ENCODE measurements at regions not wholly inside any gene's neighbourhood (a gene's known extent, or its start where the extent isn't known, plus 50 kb on each side); places are given as distances from the start of the nearest gene placed in this dataset.
"Not testable (repeated sequence)": the region's sequence is repeated elsewhere in the genome, so short reads cannot be mapped to it uniquely, and the experiment has no call there.

DNA sequence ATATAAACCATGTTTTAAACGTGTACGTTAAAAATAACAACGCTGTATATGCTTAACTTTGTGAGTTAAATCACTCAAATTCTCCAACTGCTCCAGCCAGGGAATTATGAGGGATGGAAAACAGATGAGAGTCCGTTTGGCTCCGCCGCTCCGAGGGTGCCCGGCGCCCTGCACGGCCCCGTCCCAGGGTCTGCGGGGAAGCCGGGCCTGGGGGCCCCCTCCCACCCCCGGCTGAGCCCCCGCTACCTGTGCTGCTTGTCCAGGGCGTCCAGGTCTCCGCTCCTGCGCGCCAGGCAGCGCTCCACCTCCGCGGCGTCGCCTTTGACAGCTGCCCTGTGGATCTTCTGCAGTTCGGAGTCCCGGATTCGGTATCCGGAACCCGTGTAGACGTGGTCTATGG lies 415.5 kb downstream of the FOXD4L4 start:
- DNase-seq: not testable (repeated sequence)

DNA sequence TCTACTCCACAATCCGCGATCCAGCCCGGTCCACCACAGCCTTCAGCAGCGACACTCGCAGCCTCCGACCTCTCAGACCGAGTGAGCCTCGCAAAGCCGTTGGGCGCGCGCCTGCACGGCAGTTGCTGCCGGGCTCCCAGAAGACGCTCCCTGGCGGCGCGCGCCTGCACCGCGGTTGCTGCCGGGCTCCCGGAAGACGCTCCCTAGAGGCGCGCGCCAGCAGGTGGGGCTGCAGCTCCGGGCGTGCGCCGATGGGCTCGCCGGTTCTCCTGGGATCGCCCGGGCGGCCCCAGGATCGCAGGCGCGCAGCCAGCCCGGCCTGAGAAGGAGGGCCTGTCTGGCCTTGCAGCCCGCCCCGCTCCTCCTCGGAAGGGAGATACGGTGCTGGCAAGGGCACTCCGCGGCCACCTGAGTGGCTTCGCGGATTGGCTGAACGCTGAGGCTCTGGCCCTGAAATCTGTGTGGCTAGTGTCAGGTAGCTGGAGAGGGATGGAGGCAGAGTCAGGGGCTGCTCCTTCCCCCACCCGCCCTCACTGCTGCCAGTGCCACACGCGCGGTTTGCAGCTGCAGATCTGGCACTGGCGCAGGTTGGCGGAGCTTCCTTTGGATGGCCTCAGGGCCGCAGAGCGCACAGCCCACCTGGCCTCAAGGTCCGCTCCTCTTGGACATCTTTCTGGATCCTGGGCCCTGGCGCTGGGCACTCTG lies 416.2 kb downstream of the FOXD4L4 start:
- peak; percentile 52 for DNase-seq

DNA sequence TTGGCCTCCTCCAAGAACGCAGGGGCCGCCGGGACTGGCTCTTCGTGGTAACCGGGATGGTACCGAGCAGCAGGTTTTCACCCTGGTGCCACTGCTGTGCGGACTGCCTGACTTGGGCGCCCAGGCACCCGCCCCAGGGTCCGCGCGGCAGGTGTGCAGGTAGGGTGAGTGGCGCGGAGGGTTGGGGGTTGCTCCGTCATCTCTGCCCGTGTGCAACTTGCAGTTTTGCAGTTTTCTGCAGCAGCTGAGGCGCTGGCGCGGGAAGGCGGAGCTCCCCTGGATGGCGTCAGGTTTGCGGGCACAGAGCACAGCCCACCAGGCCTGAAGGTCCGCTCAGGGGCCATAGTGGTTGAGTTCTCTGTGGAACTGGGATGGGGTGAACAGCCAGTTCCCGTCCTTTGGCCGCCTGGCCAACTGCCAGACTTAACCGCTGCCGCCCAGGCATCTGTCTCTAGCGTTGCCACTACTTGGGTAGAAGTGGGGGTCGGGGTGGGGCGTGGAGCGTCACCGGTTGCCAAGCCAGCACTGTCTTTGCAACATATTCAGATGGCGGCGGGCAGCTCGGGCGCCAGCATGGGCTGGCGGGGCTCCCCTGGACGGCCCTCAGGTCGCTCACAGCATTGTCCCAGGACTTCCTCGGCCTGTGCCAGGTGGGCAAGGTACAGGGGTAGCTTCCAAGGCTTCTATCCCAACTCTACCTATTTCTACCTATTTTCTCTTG lies 417.2 kb downstream of the FOXD4L4 start:
- DNase-seq: not testable (repeated sequence)

DNA sequence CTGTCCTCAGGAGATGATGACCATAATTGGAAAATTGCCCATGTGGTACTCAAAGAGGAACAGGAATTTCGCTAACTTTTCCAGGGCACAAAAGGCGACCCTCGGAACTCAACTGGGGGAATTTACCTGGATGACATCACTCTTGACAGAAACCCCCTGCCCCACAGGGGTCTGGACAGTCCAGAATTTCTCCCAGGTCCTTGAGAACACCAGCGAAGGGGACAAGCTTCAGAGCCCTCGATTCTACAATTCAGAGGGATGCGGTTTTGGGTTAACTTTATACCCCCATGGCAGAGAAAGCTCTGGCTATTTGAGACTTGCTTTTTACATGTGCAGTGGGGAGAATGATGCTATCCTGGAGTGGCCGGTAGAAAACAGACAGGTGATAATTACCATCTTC lies 445.4 kb downstream of the FOXD4L4 start:
- not testable (repeated sequence) for DNase-seq

DNA sequence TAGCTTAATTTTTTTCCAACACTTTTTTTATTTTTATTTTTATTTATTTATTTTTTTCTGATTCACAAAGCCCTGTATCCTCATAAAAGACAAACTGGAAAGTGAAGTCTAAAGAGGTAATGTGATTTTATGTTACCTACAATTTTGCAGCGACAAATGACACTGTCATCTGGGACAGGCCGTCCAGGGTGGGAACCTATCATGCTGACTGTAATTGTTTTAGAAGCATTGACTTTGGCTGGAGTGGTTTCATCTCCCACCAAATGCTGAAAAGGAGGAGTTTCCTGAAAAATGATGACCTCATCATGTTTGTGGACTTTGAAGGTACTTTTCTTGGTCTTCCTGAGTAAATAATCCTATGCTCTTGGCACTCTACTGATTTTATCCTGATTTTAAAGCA lies 446.7 kb downstream of the FOXD4L4 start:
- DNase-seq: not testable (repeated sequence)

DNA sequence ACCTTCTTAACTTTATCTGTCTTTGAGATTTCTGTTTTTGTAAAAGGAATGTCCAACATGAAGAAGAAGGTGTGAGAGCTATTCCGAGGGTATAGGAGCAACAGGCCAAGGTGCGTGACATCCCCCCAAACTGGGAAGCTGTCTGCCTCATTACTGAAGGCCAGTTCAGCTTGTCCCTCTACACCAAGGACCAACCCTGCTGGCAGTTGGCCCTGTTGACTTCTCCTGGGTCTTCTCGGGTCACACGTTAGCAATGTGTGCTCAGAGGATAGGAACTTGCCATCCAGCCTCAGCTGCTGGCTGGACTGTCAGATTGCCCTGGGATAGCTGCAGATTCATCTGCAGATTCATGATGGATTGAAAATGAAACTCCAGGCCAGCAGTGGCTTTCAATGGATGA lies 460.3 kb downstream of the FOXD4L4 start:
- not testable (repeated sequence) for DNase-seq

DNA sequence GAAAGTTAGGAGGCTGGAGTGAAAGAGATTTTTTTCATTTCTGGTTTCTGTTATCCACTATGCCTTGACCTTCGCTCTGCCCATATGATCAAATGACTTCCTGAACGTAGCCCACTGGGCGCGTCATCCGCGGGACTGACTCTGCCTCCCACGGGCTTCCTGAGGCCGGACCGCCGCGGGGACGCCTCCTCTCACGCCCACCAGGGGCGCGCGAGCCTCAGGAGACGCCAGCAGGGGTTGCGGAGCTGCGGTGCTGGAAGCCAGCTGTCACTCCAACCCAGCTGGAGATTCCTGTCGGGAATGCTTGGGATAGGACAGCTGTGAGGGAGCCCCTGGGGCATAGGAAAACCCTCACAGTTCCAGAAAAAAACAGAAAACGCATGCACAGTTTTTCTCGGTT lies 461.5 kb downstream of the FOXD4L4 start:
- DNase-seq: not testable (repeated sequence)

DNA sequence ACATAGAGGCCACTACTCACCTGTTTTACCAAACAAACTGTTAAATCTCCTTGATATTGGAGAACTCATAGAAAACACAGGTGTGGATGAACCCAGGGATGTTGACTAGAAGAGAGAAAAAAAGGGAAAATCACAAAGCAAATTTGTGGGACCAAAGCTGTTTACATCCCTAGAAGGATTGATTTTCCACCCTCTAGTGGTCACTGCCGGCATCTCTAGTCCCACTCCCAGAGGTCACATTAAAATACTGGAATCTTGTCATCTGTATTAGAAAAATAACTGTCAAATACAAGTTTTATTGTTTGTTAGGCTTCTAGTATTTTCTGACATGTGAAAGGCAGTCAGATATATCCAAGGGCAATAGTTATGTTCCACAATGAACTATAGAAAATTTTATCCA lies 469.7 kb downstream of the FOXD4L4 start:
- DNase-seq: not testable (repeated sequence)

DNA sequence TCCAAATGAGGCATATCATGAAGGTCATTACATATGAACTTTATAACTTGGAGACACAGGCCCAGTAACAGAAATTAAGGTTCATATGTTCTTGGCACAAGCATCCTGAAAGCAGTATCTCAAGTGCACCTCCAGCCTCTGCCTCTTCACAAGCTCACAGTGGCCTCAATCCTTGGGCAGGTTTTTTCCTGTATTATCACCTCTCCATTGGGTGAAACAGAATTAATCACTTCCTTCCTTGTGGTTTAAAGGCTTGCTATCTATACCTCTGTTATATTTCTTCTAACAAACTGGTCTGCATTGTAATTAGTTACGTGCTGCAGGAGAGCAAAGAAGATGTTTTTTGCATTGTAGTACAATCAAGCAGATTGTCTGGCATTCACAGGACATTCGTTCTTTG lies 471.0 kb downstream of the FOXD4L4 start:
- DNase-seq: not testable (repeated sequence)

DNA sequence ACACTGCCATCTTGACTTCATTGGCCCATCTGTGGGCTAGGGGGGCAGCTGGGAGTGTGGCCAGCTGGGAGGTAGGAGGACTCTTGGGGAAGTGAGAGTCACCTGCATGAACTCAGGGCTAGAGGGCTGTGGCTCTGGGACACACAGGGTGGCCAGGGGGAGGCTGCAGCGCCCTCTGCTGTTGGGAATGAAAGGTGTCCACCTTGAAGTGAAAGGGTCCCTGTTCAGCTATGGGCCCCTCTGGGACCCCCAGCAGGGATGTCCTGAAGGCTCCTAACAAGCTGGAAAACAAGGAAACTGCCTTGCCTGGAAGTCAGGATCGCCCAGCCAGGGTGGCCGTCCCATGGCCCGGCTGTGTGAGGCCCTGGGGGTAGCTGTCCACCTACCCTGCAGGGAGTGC lies 507.8 kb downstream of the FOXD4L4 start:
- not testable (repeated sequence) for DNase-seq

DNA sequence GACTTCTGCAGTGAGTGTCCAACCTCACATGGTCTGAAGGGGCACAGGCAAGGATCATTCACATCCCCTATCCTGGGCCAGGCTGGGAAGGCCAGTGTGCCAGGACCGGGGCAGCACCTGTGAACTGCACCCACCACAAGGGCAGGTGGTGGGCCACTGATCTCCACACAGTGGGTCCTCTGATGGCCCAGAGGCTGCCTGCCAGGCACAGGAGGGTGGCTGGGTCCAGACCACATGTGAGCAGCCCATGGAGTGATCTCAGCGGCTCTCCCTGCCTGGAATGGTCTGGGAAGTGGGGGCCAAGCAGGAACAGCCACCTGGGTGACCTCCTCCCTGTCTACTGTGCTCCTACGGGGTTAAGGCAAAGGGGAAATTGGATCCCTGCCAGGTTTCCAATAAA lies 508.5 kb downstream of the FOXD4L4 start:
- DNase-seq: not testable (repeated sequence)

DNA sequence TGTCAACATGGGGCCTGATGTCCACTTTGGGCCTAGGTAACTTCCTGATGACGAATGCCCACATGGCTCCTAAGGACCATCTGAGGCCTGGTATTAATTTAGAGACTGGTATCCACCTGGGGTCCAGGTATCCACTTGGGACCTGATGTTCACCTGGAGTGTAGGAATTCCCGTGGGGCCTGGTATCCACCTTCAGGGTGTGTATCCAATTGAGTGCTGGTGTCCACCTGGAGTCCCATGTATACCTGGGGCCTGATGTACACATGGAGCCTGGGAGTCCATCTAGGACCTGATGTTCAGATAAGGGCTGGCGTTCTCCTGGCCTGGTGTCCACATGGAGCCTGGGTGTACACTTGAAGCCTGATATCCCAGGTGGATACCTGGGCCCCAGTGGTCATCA lies 520.6 kb downstream of the FOXD4L4 start:
- DNase-seq: not testable (repeated sequence)

DNA sequence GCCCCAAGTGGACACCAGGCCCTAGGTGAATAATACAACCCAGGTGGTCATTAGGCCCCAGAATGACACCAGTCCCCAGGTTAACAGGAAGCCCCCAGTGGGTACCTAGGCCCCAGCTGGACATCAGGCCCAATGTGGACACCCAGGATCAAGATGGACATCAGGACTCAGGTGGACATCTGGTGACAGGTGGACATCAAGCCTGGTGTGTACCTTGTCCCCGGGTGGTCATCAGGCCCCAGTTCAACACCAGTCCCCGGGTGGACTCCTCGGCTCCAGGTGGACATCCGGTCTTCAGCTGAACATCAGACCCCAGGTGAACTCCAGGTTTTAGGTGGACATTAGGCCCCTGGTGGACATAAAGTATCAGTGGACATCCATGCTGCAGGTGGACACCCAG lies 524.6 kb downstream of the FOXD4L4 start:
- not testable (repeated sequence) for DNase-seq

DNA sequence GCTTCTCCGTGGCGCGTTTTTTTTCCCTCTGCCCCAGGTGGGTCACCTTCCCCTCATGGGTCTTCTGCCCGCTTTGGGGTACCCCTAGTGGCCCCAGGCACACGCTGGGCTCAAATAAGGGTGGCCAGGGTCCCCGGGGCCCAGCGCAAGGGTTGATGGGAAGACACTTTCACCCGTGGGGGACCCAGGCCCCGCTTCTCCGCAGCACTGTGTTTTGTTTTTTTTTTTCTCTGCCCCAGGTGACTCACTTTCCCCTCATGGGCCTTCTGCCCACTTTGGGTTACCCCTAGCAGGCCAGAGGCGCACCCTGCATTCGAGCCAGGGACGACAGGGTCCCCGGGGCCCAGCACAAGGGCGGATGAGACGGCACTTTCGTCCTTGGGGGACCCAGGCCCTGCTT lies 526.7 kb downstream of the FOXD4L4 start:
- not testable (repeated sequence) for DNase-seq

DNA sequence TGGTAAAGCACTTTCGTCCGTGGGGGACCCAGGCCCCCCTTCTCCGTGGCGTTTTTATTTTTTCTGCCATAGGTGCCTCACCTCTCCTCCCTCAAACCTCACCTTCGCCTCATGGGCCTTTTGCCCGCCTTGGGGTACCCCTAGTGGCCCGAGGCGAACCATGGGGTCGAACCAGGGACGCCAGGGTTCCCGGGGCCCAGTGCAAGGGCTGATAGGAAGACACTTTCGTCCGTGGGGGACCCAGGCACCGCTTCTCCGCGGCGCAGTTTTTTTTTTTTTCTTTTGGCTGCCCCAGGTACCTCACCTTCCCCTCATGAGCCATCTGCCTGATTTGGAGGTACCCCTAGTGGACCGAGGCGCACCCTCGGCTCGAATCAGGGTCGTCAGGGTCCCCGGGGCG lies 527.8 kb downstream of the FOXD4L4 start:
- DNase-seq: not testable (repeated sequence)

DNA sequence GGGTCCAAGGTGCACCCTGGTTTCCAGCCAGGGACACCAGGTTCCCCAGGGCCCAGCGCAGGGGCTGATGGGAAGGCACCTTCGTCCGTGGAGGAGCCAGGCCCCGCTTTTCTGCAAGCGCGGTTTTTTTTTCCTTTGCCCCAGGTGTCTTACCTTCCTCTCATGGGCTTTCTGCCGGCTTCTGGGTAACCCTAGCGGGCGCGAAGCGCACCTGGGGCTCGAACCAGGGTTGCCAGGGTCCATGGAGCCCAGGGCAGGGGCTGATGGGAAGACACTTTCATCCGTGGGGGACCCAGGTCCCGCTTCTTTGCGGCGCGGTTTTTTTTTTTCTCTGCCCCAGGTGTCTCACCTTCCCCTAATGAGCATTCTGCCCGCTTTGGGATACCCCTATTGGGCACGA lies 529.3 kb downstream of the FOXD4L4 start:
- DNase-seq: not testable (repeated sequence)

DNA sequence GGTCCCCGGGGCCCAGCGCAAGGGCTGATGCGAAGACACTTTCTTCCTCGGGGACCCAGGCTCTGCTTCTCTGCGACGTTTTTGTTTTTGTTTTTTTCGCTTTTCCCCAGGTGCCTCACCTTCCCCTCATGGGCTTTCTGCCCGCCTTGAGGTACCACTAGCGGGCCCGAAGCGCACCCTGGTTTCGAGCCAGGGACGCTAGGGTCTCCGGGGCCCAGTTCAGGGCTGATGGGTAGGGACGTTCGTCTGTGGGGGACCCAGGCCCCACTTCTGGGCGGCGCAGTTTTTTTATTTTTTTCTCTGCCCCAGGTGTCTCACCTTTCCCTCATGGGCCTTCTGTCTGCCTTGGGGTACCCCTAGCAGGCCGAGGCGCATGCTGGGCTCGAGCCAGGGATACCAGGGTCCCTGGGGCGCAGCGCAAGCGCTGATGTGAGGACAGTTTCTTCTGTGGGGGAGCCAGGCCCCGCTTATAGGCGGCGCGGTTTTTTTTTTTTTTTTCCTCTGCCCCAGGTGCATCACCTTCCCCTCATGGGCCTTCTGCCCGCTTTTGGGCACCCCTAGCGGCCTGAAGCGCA lies 530.0 kb downstream of the FOXD4L4 start:
- DNase-seq: not testable (repeated sequence)

DNA sequence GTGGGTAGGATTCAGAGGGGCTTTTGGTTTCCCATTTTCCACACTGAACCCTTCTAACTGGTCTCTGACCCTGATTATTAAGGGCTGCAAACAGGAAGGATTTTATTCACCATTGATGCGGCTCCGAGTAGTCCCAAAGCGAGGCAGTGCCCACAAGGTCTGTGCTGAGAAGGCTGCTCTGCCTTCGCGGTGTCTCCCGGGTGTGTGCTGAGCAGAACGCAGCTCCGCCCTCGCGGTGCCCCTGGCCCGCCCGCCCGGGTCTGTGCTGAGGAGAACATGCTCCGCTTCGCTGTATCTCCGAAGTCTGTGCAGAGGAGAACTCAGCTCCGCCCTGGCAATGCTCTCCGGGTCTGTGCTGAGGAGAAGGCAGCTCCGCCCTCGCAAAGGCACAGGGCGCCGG lies 530.7 kb downstream of the FOXD4L4 start:
- DNase-seq: not testable (repeated sequence)

DNA sequence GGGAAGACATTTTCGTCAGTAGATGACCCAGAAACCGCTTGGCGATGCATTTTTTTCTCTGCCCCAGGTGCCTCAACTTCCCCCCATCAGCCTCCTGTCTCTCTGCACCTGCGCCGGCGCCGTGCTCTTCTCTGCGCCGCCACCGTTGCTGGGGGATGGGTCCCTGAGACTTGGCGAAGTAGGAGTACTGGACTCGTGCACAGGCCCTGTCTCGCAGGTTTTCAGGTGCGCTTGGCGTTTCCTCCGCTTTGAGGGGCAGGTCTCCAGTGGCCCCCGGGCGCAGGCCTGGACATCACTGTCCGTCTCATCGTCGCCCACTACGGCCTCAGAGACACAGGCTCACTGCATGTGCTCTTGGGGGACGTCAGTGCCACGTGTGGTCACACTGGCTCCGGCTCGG lies 532.1 kb downstream of the FOXD4L4 start:
- not testable (repeated sequence) for DNase-seq

DNA sequence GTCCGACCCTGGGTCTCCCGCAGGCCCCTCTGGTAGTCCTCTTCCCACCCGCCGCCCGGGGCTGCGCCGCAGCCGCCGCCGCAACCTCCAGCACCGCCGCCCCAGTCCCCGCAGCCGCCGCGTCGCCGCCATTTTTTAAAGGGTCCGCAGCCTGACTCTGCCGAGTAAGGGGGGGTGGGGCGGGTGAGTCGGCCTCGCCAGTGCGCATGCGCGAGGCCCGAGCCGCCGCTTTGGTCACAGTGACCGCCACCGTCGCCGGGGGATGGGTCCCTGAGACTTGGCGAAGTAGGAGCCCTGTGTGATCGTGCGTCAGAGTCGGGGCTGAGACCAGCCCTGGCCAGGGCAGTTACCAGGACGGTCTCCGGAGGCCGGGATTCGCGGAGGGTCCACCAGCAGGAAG lies 532.8 kb downstream of the FOXD4L4 start:
- not testable (repeated sequence) for DNase-seq

DNA sequence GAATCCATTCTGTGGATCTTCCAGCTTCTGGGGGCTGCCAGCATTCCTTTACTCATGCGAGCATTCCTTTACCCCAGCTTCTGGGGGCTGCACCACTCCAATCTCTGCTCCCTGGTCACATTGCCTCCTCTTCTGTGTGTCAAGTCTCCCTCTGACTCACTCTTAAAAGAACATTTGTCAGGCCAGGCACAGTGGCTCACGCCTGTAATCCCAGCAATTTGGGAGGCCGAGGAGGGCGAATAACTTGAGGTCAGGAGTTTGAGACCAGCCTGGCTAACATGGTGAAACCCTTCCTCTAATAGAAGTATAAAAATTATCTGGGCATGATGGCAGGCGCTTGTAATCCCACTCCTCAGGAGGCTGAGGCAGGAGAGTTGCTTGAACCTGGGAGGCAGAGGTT lies 541.9 kb downstream of the FOXD4L4 start:
- not testable (repeated sequence) for DNase-seq
